Peyer's patch (tissue), 4 donors: ENCODE measurements at regions not wholly inside any gene's neighbourhood (a gene's known extent, or its start where the extent isn't known, plus 50 kb on each side); places are given as distances from the start of the nearest gene placed in this dataset.

ENCODE experiments used
- DNase-seq, 3 donors: peaks; one replicate each; pipeline ENCODE4 v3.0.0-alpha.2; 2017 to 2019
- H3K27ac ChIP-seq, 4 donors: fragments of 200-600 bp; sonication (generic); one replicate each; pipeline ENCODE4 v1.5.1; 2016 to 2019
- H3K27me3 ChIP-seq, 2 donors: fragments of 200-600 bp; sonication (generic); one replicate each; pipeline ENCODE4 v1.5.1; 2019
- H3K36me3 ChIP-seq, 3 donors: fragments of 200-600 bp; sonication (generic); one replicate each; pipeline ENCODE4 v1.5.1; 2016 to 2019
- H3K4me1 ChIP-seq, 4 donors: fragments of 200-600 bp; sonication (generic); one replicate each; pipeline ENCODE4 v1.5.1; 2016 to 2019
- H3K4me3 ChIP-seq, 4 donors: fragments of 200-600 bp; sonication (generic); 1 replicate in 3 of 4; 2 replicates in 1 of 4; pipeline ENCODE4 v1.5.1; 2016 to 2019; ENCODE audit warnings: mild to moderate bottlenecking in 1 of 4
- H3K9me3 ChIP-seq, 4 donors: fragments of 200-600 bp; sonication (generic); one replicate each; pipeline ENCODE4 v1.5.1; 2016 to 2019; ENCODE audit warnings: mild to moderate bottlenecking in 1 of 4
- POLR2A ChIP-seq, 2 donors: fragments of 450-650 bp; IDR thresholded peaks; one replicate each; pipeline ENCODE4 v1.5.1; 2017; ENCODE audit warnings: antibody characterized with exemption in 2 of 2, mild to moderate bottlenecking in 2 of 2, moderate library complexity in 2 of 2
- TF ChIP-seq, protein P1 (sequence below), 6 experiments: fragments of 450-650 bp in 4 of 6; fragments of 200-600 bp in 2 of 6; sonication (generic) in 1 of 6; IDR thresholded peaks; one replicate each; pipeline ENCODE4 v1.5.1; 2017 to 2019; ENCODE audit warnings: antibody characterized with exemption in 6 of 6, mild to moderate bottlenecking in 3 of 6, moderate library complexity in 1 of 6

DNA sequence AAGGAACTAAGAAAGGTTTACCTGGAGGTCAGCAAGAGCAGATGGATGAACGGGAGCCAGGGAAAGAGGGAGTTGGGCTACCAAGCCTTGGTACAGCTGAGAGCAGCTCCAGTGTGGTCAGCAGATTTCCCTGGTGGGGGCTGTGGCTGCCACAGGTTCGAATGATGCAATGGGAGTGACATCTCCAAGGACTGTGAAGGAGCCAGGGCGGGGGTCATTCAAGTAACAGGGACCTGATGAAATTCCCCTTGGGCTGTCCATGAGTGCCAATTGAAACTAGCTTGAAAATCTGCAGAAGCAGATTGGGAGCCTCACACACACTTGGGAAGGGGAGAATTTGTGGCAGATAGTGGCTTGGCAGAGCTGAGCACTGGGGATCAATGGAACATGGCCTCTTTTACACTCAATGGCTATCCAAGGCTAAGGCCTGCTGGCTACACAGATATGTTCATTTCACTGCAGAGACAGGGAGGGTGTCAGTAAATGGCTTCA, 247.0 kb upstream of the ECI2 start:
- H3K27me3 ChIP-seq, result no peaks in the 10 kb centered on the region
- no peak overlapping the region for H3K27ac ChIP-seq
- no peaks in the 10 kb centered on the region for H3K36me3 ChIP-seq
- DNase-seq, result no peak
- H3K4me1 ChIP-seq, result no peaks in the 10 kb centered on the region
- H3K4me3 ChIP-seq, result no peak overlapping the region
- peaks cover 0 to 17% (median 6%) of the 10 kb centered on the region in 4 donors for H3K9me3 ChIP-seq
- TF ChIP-seq POLR2A (IDR thresholded peaks at IDR 0.05), result no peak
- TF ChIP-seq, protein P1, sequence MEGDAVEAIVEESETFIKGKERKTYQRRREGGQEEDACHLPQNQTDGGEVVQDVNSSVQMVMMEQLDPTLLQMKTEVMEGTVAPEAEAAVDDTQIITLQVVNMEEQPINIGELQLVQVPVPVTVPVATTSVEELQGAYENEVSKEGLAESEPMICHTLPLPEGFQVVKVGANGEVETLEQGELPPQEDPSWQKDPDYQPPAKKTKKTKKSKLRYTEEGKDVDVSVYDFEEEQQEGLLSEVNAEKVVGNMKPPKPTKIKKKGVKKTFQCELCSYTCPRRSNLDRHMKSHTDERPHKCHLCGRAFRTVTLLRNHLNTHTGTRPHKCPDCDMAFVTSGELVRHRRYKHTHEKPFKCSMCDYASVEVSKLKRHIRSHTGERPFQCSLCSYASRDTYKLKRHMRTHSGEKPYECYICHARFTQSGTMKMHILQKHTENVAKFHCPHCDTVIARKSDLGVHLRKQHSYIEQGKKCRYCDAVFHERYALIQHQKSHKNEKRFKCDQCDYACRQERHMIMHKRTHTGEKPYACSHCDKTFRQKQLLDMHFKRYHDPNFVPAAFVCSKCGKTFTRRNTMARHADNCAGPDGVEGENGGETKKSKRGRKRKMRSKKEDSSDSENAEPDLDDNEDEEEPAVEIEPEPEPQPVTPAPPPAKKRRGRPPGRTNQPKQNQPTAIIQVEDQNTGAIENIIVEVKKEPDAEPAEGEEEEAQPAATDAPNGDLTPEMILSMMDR (IDR thresholded peaks at IDR 0.05), result no peak

GRCh38 chr6:4381381-4381780, 246.0 kb upstream of the ECI2 start:
- TF ChIP-seq, protein P1 (IDR thresholded peaks at IDR 0.05), result no peak
- TF ChIP-seq POLR2A (IDR thresholded peaks at IDR 0.05), result no peak
- DNase-seq, result no peak

DNA sequence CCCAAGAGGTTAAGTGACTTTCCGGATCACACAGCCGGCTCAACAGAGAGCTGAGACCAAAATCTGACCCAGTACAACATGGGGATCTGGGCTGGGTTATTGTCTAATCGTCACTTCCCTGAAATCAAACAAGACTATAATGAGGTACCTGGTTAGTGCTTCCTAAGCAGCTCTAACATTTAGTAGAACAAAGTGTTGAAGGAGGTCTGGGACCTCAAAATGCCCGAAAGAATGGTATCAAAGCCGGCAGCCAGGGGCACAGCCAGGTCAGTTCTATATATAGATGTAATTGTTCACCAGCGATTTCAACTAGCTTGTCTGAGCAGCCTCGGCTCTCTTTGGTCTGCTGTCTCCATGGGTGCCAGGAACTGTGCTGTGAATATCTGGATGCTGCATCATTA, 245.5 kb upstream of the ECI2 start:
- DNase-seq, result no peak

More at GRCh38 chr6:4381381-4381780, 246.0 kb upstream of the ECI2 start:
- Histone ChIP-seq H3K9me3 (peaks cover 0 to 17% (median 6%) of the 10 kb centered on the region in 4 donors), H3K27ac (no peak overlapping the region), H3K4me3 (no peak overlapping the region), H3K4me1 (no peaks in the 10 kb centered on the region), H3K36me3 (no peaks in the 10 kb centered on the region), H3K27me3 (no peaks in the 10 kb centered on the region)

DNA sequence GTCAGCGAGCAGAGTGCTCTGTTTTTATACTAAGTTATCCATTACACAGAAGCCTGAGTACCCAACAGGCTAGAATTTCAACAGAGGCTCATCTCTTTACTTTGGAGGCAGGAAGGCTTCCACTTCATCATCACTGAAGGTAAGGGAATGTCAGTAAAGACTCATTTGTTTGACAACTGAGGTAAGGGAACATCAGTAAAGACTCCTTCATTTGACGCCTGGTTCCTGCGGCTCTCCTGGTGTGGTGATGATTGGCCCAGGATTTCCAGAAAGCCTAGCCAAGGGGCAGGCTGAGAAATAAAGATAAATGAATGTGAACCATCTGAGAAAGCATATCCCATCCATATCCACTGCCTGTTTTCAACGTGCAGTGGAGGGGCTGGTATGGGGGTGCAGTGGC, 244.6 kb upstream of the ECI2 start:
- no peak overlapping the region for H3K27ac ChIP-seq
- no peak for TF ChIP-seq POLR2A (IDR thresholded peaks at IDR 0.05)
- TF ChIP-seq, protein P1 (IDR thresholded peaks at IDR 0.05), result no peak
- H3K9me3 ChIP-seq, result peaks cover 0 to 17% (median 6%) of the 10 kb centered on the region in 4 donors

More for the DNA sequence above, 245.5 kb upstream of the ECI2 start:
- Histone ChIP-seq H3K27me3 (no peaks in the 10 kb centered on the region), H3K9me3 (peaks cover 0 to 17% (median 6%) of the 10 kb centered on the region in 4 donors), H3K36me3 (no peaks in the 10 kb centered on the region), H3K4me1 (no peaks in the 10 kb centered on the region), H3K4me3 (no peak overlapping the region), H3K27ac (no peak overlapping the region)
- TF ChIP-seq, protein P1 (IDR thresholded peaks at IDR 0.05), result no peak
- TF ChIP-seq POLR2A (IDR thresholded peaks at IDR 0.05), result no peak

GRCh38 chr6:4378319-4378996, 243.1 kb upstream of the ECI2 start:
- TF ChIP-seq, protein P1 (IDR thresholded peaks at IDR 0.05), result no peak
- no peak for TF ChIP-seq POLR2A (IDR thresholded peaks at IDR 0.05)
- H3K27ac ChIP-seq, result no peak overlapping the region
- H3K4me1 ChIP-seq, result no peaks in the 10 kb centered on the region
- no peak for DNase-seq
- H3K9me3 ChIP-seq, result peaks cover 0 to 3% (median under 1%) of the 10 kb centered on the region in 4 donors
- H3K4me3 ChIP-seq, result no peak overlapping the region
- no peaks in the 10 kb centered on the region for H3K36me3 ChIP-seq
- H3K27me3 ChIP-seq, result no peaks in the 10 kb centered on the region

More for the DNA sequence above, 244.6 kb upstream of the ECI2 start:
- no peak for DNase-seq
- H3K4me3 ChIP-seq, result no peak overlapping the region
- no peaks in the 10 kb centered on the region for H3K27me3 ChIP-seq
- no peaks in the 10 kb centered on the region for H3K36me3 ChIP-seq
- H3K4me1 ChIP-seq, result no peaks in the 10 kb centered on the region
